GM12891 (cell line): ENCODE measurements at regions not wholly inside any gene's neighbourhood (a gene's known extent, or its start where the extent isn't known, plus 50 kb on each side); places are given as distances from the start of the nearest gene placed in this dataset.

Experiments
- POLR2A ChIP-seq: IDR thresholded peaks from 2 replicates; pipeline ENCODE4 v1.6.1; 2011; ENCODE audit warnings: low read depth, low read length, control low read depth
- POLR2AphosphoS5 ChIP-seq: IDR thresholded peaks from 2 replicates; pipeline ENCODE4 v1.6.1; 2011; ENCODE audit warnings: low read depth, low read length, control low read depth

GRCh38 chr7:19900118-19900517 is 126.7 kb upstream of the TMEM196 start:
- TF ChIP-seq POLR2A (no peak), POLR2AphosphoS5 (no peak)
